ENCODE measurements at regions not wholly inside any gene's neighbourhood (a gene's known extent, or its start where the extent isn't known, plus 50 kb on each side); places are given as distances from the start of the nearest gene placed in this dataset.

DNA sequence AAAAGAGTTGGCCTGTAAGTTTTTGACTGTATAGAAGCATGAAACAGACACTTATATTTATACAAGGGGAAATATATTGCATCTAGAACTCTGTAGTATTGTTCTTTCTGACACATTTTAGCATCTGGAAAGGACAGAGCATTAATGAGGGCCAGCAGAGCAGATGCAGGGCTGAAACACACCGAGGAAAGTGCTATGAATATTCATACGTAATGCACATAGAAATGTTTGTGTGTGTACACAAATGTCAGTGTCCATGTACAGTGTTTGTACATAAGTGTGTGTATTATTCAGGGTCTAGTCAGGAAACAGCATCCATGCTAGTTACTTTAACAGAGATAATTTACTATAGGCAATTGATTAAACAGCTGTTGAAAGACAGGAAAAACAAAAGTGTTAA lies 146.5 kb upstream of the DTNBP1 start:
- H3K4me3 ChIP-seq (ENCODE audit: low read depth, low read length): no peak overlapping the region
- TF ChIP-seq, protein P1, sequence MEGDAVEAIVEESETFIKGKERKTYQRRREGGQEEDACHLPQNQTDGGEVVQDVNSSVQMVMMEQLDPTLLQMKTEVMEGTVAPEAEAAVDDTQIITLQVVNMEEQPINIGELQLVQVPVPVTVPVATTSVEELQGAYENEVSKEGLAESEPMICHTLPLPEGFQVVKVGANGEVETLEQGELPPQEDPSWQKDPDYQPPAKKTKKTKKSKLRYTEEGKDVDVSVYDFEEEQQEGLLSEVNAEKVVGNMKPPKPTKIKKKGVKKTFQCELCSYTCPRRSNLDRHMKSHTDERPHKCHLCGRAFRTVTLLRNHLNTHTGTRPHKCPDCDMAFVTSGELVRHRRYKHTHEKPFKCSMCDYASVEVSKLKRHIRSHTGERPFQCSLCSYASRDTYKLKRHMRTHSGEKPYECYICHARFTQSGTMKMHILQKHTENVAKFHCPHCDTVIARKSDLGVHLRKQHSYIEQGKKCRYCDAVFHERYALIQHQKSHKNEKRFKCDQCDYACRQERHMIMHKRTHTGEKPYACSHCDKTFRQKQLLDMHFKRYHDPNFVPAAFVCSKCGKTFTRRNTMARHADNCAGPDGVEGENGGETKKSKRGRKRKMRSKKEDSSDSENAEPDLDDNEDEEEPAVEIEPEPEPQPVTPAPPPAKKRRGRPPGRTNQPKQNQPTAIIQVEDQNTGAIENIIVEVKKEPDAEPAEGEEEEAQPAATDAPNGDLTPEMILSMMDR (IDR thresholded peaks at IDR 0.05; ENCODE audit: low read depth, low read length): no peak

DNA sequence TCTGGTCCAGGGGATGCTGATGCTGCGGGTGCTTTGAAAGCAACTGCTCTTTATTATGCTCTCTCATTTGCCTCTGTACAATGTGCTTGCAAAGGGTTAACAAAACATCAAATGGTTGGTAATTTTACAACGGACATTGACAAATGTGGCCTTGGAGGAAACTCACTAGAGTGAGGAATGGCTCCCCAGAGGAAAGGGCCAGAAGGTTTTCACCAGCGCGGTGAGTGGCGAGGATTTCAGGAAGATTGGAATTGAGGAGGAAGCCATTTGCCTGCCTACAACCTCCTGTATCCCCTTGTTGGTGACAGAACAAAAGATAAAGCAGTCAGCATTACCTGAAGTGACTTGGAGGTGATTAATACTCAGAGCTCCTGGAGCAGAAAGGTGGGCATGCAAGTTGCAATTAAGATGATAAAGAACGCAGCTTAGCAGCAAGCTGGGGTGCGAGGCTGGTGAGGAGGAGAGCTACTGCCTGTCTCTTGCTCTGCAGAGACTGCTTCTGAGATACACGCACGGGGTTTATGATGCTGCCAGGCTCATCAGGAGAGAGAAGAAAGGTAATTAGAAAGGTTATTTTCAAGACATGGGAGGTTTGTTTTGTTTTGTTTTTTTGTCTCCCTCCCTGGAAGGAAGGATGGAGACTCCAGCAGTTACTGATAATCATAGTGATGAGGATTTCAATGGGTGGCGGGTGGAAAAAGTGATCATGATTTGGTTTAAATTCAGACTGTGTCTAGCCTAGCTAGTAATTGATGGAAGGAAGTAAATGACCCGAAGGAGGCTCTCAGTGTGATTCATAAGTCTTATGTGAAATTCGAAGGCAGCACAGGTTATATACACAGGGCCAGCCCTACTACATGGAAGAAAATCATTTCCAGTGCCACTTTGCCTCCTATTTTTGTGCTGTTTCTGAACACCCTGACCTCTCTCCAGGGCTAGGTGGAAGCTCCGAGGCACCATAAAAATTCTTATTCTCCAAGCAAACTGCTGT lies 141.6 kb upstream of the DTNBP1 start:
- TF ChIP-seq, protein P1 (IDR thresholded peaks at IDR 0.05; ENCODE audit: low read depth, low read length): no peak
- H3K4me3 ChIP-seq (ENCODE audit: low read depth, low read length): no peak overlapping the region

DNA sequence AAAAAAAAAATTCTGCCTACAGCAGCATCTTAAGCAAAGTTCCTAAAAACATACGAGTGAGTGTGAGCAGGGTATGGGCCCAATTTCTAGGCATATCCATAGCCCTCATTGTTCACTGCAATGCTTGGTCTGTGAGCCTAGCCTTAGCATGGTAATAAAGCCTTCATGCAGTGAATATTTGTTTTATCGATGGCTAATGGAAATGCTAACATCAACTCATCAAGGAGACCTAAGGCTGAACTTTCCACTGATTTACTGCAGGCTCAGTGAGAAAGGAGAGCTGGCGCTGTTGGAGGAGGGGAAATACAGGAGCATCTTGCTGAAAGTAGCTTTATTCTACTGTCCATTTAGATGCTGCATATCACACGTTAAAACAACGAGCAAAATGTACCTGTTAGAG lies 139.6 kb upstream of the DTNBP1 start:
- TF ChIP-seq, protein P1 (IDR thresholded peaks at IDR 0.05; ENCODE audit: low read depth, low read length): no peak
- H3K4me3 ChIP-seq (ENCODE audit: low read depth, low read length): no peak overlapping the region

DNA sequence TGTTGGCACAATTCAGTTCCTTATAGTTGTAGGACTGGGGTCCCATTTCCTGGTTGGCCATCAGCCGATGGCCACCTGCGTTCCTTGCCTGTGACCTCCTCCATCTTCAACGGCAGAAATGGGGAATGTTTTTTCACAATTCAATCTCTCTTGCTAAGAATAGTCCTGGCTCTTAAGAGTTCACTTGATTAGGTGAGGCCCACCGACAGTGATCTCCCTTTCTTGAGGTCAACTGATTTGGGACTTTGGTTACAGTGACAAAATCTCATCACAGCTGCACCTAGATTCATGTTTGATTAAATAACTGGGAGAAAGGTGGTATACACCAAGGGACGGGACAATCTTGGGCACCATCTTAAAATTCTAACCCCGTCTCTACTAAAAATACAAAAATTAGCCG lies 139.1 kb upstream of the DTNBP1 start:
- H3K4me3 ChIP-seq (ENCODE audit: low read depth, low read length): no peak overlapping the region
- TF ChIP-seq, protein P1 (IDR thresholded peaks at IDR 0.05; ENCODE audit: low read depth, low read length): no peak

DNA sequence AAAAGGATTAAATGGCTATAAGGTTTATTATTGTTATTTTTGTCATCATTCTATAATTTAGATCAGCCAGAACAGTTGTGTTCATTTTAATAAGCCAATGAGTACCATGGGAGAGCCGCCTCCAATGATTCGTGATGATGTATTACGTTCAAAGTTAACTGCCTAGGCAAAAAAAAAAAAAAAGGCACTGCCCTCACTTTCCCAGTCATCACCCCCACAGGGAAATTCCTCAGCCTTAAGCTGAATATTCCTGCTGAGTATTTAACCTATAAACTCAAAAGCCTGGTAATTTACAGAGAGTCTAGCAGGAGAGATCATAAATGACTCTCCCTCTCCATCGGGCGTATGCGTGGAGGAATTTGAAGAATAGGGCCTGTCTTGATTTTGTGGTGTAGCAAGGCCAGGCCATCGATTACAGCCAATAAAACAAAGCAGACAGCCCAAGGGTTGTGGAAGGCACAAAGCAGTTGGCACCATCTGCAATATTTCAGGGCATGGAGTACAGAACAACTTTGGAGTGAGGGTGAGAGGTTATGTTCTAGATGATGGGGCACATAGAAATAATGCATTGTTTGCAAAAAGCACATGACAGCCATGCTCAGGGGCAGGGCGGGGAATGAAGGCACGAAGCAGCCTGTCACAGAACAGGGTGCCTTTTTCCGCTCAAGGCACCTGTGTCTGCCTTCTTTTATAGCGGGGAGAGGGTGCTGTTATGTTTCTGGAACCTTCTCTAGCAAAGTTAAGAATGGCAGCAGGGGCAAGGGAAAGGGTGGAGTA lies 138.2 kb upstream of the DTNBP1 start:
- H3K4me3 ChIP-seq (ENCODE audit: low read depth, low read length): no peak overlapping the region
- TF ChIP-seq, protein P1 (IDR thresholded peaks at IDR 0.05; ENCODE audit: low read depth, low read length): no peak

DNA sequence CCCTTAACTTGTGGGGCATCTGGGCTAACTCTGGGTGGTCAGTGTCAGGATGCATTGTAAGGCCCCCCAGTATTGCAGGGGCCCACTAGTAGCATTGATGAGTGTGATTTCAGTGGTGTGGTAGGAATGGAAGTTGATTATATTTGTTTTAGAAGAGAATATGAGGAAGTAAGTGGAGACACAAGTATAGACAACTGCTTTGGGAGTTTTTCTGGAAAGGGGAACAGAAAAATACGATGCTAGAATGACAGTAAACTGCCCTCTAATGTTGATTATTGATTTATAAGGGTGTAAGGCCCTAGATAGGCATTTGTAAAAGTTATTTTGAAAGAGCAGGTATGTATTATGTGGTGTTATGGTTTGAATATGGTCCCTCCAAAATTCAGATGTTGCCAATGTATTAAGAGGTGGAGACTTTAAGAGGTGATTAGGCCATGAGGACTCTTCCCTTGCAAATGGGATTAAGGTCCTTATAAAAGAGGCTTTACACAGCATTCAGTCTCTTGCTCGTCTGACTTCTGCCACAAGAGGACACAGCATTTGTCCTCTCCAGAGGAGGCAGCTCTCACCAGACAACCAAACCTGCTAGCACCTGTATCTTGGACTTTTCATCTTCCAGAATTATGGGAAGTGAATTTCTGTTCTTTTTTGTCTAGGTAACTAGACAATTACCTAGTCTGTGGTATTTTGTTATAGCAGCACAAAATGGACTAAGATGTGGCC lies 135.9 kb upstream of the DTNBP1 start:
- TF ChIP-seq, protein P1 (IDR thresholded peaks at IDR 0.05; ENCODE audit: low read depth, low read length): no peak
- no peak overlapping the region for H3K4me3 ChIP-seq (ENCODE audit: low read depth, low read length)

All from WI38 (cell line).